ENCODE measurements at regions not wholly inside any gene's neighbourhood (a gene's known extent, or its start where the extent isn't known, plus 50 kb on each side); places are given as distances from the start of the nearest gene placed in this dataset.
"Not testable (repeated sequence)": the region's sequence is repeated elsewhere in the genome, so short reads cannot be mapped to it uniquely, and the experiment has no call there.

- no peak for DNase-seq
Measured at GRCh38 chr10:3964516-3964915, 179.5 kb upstream of the KLF6 start.

GRCh38 chr10:3963191-3963673 is 178.2 kb upstream of the KLF6 start:
- DNase-seq = no peak

GRCh38 chr10:3961082-3961481 is 176.1 kb upstream of the KLF6 start:
- DNase-seq = no peak

- DNase-seq = no peak
Measured at GRCh38 chr10:3960496-3960895, 175.5 kb upstream of the KLF6 start.

GRCh38 chr10:3959370-3960325 is 174.6 kb upstream of the KLF6 start:
- no peak for DNase-seq

GRCh38 chr10:3958472-3958996 is 173.5 kb upstream of the KLF6 start:
- no peak for DNase-seq

GRCh38 chr10:3955955-3956617 is 171.1 kb upstream of the KLF6 start:
- DNase-seq = no peak

DNA sequence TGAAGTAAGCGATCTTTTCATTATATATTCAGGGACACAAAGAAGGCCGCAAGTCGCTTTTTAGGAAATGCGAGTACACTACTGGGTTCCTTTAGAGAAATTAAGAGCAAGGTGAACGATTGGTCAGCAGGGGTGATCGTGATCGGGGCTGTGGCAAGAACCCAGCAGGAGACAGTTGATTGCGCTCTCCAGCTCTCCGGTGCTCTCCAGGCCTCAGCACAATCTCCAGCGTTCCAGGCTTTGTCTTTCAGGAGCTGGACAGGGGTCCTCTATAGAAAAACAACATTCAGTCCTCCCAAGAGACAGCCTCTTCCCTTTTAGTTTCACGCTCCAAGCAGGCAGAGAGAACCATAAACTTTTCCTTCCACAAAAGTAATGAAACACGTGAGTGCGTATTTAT is 170.5 kb upstream of the KLF6 start:
- no peak for DNase-seq

GRCh38 chr10:3954615-3955014 is 169.6 kb upstream of the KLF6 start:
- no peak for DNase-seq

DNA sequence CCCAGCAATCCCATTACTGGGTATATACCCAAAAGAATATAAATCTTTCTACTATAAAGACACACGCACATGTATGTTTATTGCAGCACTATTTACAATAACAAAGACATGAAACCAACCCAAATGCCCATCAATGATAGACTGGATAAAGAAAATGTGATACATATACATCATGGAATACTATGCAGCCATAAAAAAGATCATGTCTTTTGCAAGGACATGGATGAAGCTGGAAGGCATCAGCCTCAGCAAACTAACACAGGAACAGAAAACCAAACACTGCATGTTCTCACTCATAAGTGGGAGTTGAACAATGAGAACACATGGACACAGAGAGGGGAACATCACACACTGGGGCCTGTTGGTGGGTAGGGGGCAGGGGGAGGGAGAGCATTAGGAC is 169.0 kb upstream of the KLF6 start:
- not testable (repeated sequence) for DNase-seq

DNA sequence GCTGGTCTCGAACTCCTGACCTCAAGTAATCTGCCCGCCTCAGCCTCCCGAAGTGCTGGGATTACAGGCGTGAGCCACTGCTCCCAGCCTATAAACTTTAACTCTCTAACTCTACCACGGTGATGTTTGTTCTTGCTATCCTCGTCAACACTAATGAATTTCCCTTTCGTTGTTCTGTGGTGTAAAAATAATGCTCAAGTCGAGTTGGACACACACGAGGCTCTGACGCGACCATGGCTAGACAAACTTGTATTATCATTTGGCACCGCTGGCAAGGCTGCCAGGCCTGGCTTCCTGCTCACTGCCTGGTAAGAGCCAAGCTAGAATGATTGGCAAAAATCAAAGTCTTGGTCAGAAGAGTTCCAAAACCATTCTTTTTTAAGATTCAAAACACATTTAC is 167.0 kb upstream of the KLF6 start:
- no peak for DNase-seq

GRCh38 chr10:3950676-3951275 is 165.8 kb upstream of the KLF6 start:
- DNase-seq = no peak

- no peak for DNase-seq
Measured at GRCh38 chr10:3949711-3950110, 164.7 kb upstream of the KLF6 start.

GRCh38 chr10:3948843-3949242 is 163.8 kb upstream of the KLF6 start:
- no peak for DNase-seq

GRCh38 chr10:3946234-3947229 is 161.5 kb upstream of the KLF6 start:
- no peak for DNase-seq

DNA sequence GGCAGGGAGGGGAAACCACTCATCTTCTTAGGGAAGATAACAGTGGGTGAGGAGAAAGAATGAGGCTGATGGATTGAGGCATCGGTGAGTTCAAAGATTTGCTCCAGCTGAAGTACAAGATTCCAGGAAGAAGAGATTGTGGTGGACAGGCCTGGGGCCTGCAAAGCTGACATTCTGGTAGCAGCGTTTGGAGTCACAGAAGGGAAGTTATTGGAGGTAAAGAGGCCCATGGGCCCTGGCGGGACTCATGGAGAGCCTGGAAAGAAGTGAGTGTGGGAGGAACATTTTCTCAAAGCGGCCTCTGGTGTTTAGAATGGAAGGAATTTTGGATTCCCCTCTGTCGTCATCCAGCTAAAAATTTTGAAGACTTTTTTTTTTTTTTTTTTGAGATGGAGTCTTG is 160.0 kb upstream of the KLF6 start:
- no peak for DNase-seq

DNA sequence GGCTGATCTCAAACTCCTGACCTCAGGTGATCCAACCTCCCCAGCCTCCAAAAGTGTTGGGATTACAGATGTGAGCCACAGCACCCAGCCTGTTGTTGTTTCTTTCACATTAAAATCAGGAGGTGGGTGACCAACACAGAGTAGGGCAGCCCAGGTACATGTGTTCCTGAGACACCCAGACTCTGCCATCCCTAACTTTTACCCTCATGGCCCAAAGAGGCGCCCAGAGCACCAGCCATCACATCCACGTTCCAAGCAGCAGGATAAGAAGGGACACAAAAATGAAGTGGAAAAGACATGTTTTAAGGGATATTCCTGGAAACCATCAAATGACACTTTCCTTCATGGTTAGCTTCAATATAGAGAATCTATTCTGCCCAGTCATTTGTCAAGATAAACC is 159.6 kb upstream of the KLF6 start:
- DNase-seq = no peak

GRCh38 chr10:3943695-3944257 is 158.8 kb upstream of the KLF6 start:
- DNase-seq = no peak

DNA sequence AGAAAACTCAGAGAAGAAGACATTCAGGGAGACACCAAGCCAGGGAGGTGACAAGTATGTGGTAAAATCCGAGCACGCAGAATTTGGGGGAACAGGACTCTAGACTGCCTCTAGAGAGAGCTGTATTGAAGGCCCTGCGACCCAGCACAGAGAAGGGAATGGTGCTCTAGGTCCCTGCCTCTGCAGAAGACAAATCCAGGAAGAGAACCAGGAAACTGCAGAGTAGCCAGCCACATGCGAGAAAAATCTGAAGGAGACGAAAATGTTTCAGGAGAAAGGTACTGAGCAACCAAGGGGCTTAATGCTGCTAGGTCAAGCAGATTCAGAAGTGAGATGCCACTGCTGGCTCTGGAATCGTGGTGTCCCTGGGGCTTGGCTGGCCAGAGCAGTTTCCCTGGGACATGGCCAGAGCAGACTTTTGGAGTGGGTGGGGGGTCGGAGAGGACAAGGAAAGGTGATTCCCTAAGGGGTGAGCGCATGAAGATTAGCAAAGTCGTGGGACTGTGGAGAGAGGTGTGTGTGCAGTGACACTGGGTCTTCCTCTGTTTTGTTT is 158.0 kb upstream of the KLF6 start:
- no peak for DNase-seq

DNA sequence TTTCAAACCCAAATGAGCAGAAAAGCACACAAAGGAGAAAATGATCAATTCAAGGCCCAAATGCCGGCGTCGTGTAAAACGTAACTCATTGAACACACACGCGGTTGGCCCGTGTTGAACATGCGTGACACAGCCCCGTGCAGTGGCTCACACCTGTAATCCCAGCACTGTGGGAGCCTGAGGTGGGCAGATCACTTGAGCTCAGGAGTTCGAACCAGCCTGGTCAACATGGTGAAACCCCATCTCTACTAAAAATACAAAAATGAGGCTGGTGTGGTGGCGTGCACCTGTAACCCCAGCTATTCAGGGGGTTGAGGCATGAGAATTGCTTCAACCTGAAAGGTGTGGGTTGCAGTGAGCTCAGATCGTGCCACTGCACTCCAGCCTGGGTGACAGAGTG is 156.7 kb upstream of the KLF6 start:
- no peak for DNase-seq

DNA sequence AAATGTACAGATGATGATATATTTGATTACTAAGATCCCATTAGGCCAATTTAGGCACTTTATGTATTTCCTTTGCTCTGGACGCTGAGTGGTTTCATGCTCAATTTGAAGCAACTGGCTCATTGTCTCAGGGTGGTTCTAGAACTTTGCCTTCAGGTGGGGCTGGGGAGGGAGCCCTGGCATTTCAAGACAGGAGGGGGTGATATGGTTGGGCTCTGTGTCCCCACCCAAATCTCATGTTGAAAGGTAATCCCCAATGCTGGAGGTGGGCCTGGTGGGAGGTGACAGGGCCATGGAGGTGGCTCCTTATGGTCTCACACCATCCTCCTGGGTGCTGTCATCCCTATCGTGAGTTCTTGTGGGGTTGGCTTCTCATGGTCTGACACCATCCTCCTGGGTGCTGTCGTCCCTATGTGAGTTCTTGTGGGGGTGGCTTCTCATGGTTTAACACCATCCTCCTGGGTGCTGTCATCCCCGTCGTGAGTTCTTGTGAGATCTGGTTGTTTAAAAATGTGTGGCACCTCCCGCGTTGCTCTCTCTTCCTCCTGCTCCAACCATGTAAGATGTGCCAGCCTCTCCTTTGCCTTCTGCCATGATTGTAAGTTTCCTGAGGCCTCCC is 151.5 kb upstream of the KLF6 start:
- no peak for DNase-seq

Measured in OCI-M1 (cell line).